T-helper 1 cell treated with Interleukin-12 subunit alpha and Interleukin-12 subunit beta and Interleukin-4 antibody, amounts not matched to agents 30 ng/mL and 1 ng/mL, for 36 hours (primary cell): ENCODE measurements at regions not wholly inside any gene's neighbourhood (a gene's known extent, or its start where the extent isn't known, plus 50 kb on each side); places are given as distances from the start of the nearest gene placed in this dataset.

Source experiments
- intact Hi-C: fragments of 100-400 bp; cut with micrococcal nuclease; formaldehyde crosslinking; loops from one replicate; pipeline ENCODE4 v1.15.1; 2024

- intact Hi-C loops, result no loop called here
Measured at GRCh38 chr4:188197566-188197965, 58.3 kb downstream of the TRIML1 start.

- intact Hi-C loops, result no loop called here
Measured at GRCh38 chr4:188198982-188199792, 59.9 kb downstream of the TRIML1 start.

- intact Hi-C loops, result no loop called here
Measured at GRCh38 chr4:188201851-188202250, 62.6 kb downstream of the TRIML1 start.

- intact Hi-C loops, result no loop called here
Measured at GRCh38 chr4:188206783-188207182, 67.5 kb downstream of the TRIML1 start.

GRCh38 chr4:188214861-188215260 is 75.6 kb downstream of the TRIML1 start:
- intact Hi-C loops, result loop anchor here (5.0 kb wide), 1 partner anchor 227 kb away; no protein-coding TSS in a partner anchor

- intact Hi-C loops, result loop anchor here (5.0 kb wide), 1 partner anchor 224 kb away; no protein-coding TSS in a partner anchor
Measured at GRCh38 chr4:188218392-188218791, 79.2 kb downstream of the TRIML1 start.

- intact Hi-C loops, result no loop called here
Measured at GRCh38 chr4:188220006-188220405, 80.8 kb downstream of the TRIML1 start.

- intact Hi-C loops, result no loop called here
Measured at GRCh38 chr4:188221090-188221489, 81.8 kb downstream of the TRIML1 start.

GRCh38 chr4:188228279-188228678 is 89.0 kb downstream of the TRIML1 start:
- intact Hi-C loops, result no loop called here

GRCh38 chr4:188232428-188232827 is 93.2 kb downstream of the TRIML1 start:
- intact Hi-C loops, result no loop called here

GRCh38 chr4:188242041-188242440 is 102.8 kb downstream of the TRIML1 start:
- intact Hi-C loops, result no loop called here

- intact Hi-C loops, result no loop called here
Measured at GRCh38 chr4:188245651-188246050, 106.4 kb downstream of the TRIML1 start.

GRCh38 chr4:188246488-188246887 is 107.2 kb downstream of the TRIML1 start:
- intact Hi-C loops, result no loop called here

GRCh38 chr4:188254211-188254610 is 115.0 kb downstream of the TRIML1 start:
- intact Hi-C loops, result no loop called here

- intact Hi-C loops, result no loop called here
Measured at GRCh38 chr4:188262464-188262863, 123.2 kb downstream of the TRIML1 start.

- intact Hi-C loops, result no loop called here
Measured at GRCh38 chr4:188263321-188263720, 124.1 kb downstream of the TRIML1 start.

GRCh38 chr4:188266386-188266785 is 127.1 kb downstream of the TRIML1 start:
- intact Hi-C loops, result no loop called here

- intact Hi-C loops, result no loop called here
Measured at GRCh38 chr4:188268131-188268908, 129.1 kb downstream of the TRIML1 start.

- intact Hi-C loops, result no loop called here
Measured at GRCh38 chr4:188270273-188271069, 131.2 kb downstream of the TRIML1 start.

GRCh38 chr4:188275686-188276085 is 136.4 kb downstream of the TRIML1 start:
- intact Hi-C loops, result no loop called here

- intact Hi-C loops, result no loop called here
Measured at GRCh38 chr4:188279184-188279583, 139.9 kb downstream of the TRIML1 start.
